NB4 (cell line): ENCODE measurements at regions not wholly inside any gene's neighbourhood (a gene's known extent, or its start where the extent isn't known, plus 50 kb on each side); places are given as distances from the start of the nearest gene placed in this dataset.

ENCODE experiments used
- DNase-seq: peaks from one replicate; pipeline ENCODE4 v3.0.0; 2010; ENCODE audit warnings: low read depth
- H3K4me3 ChIP-seq: one replicate; pipeline ENCODE4 v1.5.1; 2011; ENCODE audit warnings: mild to moderate bottlenecking, low read depth, low read length, moderate library complexity
- CTCF ChIP-seq: IDR thresholded peaks from one replicate; pipeline ENCODE4 v1.5.1; 2012; ENCODE audit warnings: low read depth, low read length
- MAX ChIP-seq: IDR thresholded peaks from 2 replicates; pipeline ENCODE4 v1.6.1; 2011; ENCODE audit warnings: low read depth, low read length
- MYC ChIP-seq: IDR thresholded peaks from 2 replicates; pipeline ENCODE4 v1.6.1; 2011; ENCODE audit warnings: low read depth, low read length
- POLR2A ChIP-seq: IDR thresholded peaks from 2 replicates; pipeline ENCODE4 v1.6.1; 2011; ENCODE audit warnings: mild to moderate bottlenecking; ENCODE audit not compliant: insufficient read length; ENCODE audit errors: extremely low read depth

DNA sequence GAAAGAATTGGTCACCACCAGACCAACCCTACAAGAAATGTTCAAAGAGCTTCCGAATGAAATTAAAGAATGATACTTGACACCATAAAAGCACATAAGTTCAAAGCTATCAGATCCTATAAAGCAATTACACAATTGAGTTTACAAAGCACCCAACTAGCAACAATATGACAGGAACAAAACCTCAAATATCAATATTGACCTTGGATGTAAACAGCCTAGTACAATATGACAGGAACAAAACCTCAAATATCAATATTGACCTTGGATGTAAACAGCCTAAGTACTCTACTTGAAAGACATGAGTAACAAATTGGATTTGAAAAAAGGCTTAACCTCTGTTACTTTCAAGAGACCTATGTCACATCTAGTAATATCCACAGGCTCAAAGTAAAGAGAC lies 1201.4 kb downstream of the XPNPEP1 start:
- H3K4me3 ChIP-seq = no peak overlapping the region
- TF ChIP-seq CTCF (no peak), MAX (no peak), POLR2A (no peak), MYC (no peak)
- no peak for DNase-seq

DNA sequence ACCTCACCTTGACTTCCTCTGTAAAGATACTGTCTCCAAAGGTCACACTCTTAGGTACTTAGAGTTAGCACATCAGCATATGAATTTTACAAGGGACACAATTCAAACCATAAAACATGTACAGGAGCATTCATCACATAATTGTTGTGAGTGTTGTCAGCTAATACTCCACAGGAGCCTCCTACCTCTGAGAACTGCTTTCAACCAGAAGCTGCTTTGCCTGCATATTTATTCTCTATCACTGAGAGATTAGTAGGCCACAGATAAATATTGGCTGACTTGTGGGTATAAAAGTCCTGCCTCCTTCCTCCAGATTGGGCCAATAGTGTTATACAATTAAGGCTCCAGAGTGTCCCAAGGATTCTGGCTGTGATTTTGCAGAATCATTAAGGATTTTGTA lies 1207.0 kb downstream of the XPNPEP1 start:
- TF ChIP-seq POLR2A = no peak
- TF ChIP-seq MAX = no peak
- TF ChIP-seq CTCF = no peak
- TF ChIP-seq MYC = no peak
- DNase-seq = no peak
- H3K4me3 ChIP-seq = no peak overlapping the region

DNA sequence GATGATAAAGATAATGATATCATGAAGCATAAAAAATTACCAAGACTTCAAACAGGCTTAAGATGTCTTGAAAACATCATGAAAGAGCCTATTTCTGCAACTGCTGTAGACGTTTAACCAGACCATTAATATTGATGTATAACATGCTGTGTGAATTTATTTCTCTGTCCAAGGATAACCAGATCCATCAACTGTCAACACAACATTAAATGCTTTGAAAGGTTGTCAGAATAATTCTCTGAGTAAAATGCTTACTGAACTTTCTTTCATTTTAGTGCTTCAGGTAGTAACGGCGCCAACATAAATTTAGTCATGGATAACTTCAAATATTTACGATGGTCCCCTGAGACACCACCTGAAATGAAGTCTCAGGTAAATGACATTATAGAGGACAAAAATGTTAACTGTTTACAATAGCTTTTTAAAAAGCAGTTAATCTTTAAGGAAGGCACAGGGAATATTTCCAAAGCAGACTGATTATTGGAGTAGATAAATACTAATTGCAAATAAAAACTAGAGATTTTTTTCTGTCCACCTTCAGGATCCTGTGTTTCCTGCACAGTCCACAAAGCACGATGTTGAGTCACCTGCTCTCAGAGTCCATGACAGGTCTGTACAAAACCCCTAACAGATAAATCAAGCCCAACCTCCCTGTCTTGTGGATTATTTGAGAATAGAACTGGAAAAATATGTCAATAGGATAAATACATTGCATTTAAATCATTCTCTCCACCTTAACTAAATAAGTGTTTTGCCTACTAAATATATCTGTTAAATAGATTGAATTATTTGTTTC lies 1213.2 kb downstream of the XPNPEP1 start:
- no peak overlapping the region for H3K4me3 ChIP-seq
- DNase-seq = no peak
- no peak for TF ChIP-seq MYC
- TF ChIP-seq POLR2A = no peak
- no peak for TF ChIP-seq CTCF
- TF ChIP-seq MAX = no peak

DNA sequence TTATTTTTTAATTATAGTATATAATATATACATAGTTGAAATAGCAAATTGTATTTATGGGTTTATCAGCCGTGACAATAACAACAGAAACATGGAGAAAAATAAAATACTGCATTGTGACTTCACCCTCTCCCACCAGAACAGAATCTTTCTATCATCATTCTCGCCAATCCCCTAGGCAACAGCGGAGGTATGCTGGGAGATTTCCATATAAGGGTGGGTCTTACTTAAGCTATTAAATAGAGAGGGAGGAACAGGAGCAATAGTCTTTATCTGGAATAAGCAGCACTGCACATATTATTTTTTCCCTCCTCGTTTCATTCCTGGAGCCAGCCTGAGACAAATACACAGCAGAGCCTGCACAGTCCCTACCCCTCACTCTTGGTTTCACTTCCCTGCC lies 1214.9 kb downstream of the XPNPEP1 start:
- no peak for DNase-seq
- H3K4me3 ChIP-seq = no peak overlapping the region
- TF ChIP-seq POLR2A (no peak), MYC (no peak), CTCF (no peak), MAX (no peak)

DNA sequence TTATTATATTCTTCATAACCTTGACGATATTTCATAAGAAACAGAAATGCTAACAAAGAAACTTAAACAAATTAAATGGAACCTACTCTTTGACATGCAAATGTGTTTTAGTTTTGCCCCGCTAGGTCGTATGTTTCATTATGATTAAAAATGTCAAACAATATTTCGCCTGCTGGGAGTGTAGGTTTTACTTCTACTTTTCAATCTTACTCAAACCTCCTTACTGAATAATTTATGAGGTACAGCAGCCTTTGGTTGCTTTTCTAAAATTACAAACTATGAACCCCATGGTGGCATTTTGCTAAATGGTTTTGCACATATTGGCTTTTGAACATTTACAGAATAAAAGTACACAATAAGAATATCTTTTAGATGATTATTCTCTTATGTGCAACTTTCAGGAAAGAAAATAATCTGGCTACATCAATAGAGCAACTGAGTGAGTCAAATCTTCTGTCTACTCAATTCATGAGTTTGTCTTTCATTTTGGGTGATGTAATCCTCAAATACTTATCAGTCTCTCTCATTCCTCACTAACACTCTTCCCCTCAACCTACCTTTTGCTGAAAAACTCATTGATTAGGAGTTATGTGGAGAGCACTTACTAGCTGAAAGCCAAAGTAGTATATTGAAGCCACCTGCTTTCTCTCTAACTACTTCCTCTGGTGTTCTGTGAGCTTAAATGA lies 1226.4 kb downstream of the XPNPEP1 start:
- no peak for TF ChIP-seq MYC
- TF ChIP-seq CTCF = no peak
- no peak for TF ChIP-seq MAX
- no peak for TF ChIP-seq POLR2A
- H3K4me3 ChIP-seq = no peak overlapping the region
- no peak for DNase-seq
